HepG2 (cell line): ENCODE measurements at regions not wholly inside any gene's neighbourhood (a gene's known extent, or its start where the extent isn't known, plus 50 kb on each side); places are given as distances from the start of the nearest gene placed in this dataset.

Experiments
- ATAC-seq: fragments of 200-7000 bp; cut with Tn5 transposase; 3 replicates; pipeline ENCODE4 v1.9.1; 2020; ENCODE audit warnings: mild to moderate bottlenecking, moderate library complexity
- BruUV-seq: library from RNA; stranded (reverse); fragments of 400-500 nt; replicated peaks from 2 replicates; lab custom pipeline; 2021; lab: Mats Ljungman, UMichigan
- CTCF ChIA-PET: fragments of 300-600 bp; formaldehyde crosslinking; extraction: SDS; loops from one replicate; lab custom pipeline; 2021; ENCODE audit warnings: low total read pairs, inconsistent platforms, low intra/inter-chr PET ratio; lab: Yijun Ruan, JAX
- POLR2A ChIA-PET: fragments of 350-600 bp; sonication (Branson Sonifier 250); formaldehyde crosslinking; loops from one replicate; lab custom pipeline; 2020; ENCODE audit warnings: antibody characterized with exemption, inconsistent platforms; lab: Yijun Ruan, JAX
- DNase-seq: peaks from one replicate; pipeline ENCODE4 v3.0.0-alpha.2; 2015; ENCODE audit warnings: low spot score
- FAIRE-seq: peaks from 3 replicates; lab custom pipeline; 2011; peaks lifted over from hg19 to GRCh38; lab: Jason Lieb, UNC
- H2AFZ ChIP-seq: one replicate; pipeline ENCODE4 v1.6.1; 2011; ENCODE audit warnings: low read length, inconsistent platforms
- H3K27ac ChIP-seq: fragments of 300-600 bp; 3 replicates; pipeline ENCODE4 v1.8.0; 2011; ENCODE audit warnings: mixed run types, mild to moderate bottlenecking, mixed read lengths, low read length, inconsistent platforms; ENCODE audit not compliant: insufficient read depth; ENCODE audit errors: extremely low read length
- H3K27me3 ChIP-seq, 2 experiments: fragments of 200-600 bp in 1 of 2; 2 replicates in 1 of 2; 3 replicates in 1 of 2; pipeline versions ENCODE4 v1.6.0 to v1.8.0; 2011; ENCODE audit warnings: low read length in 2 of 2, mild to moderate bottlenecking in 2 of 2, moderate library complexity in 2 of 2, inconsistent platforms in 1 of 2; ENCODE audit not compliant: insufficient read depth in 2 of 2, control insufficient read depth in 1 of 2
- H3K36me3 ChIP-seq, 2 experiments: fragments of 200-600 bp in 1 of 2; replicated peaks in 1 of 2; 2 replicates in 1 of 2; 3 replicates in 1 of 2; pipeline versions ENCODE4 v1.5.1 to v1.8.0; 2011; ENCODE audit warnings: low read length in 2 of 2, inconsistent platforms in 1 of 2; ENCODE audit not compliant: insufficient read depth in 2 of 2, control insufficient read depth in 1 of 2
- H3K4me1 ChIP-seq: 2 replicates; pipeline ENCODE4 v1.5.1; 2012; ENCODE audit warnings: low read length, inconsistent platforms; ENCODE audit not compliant: insufficient read depth
- H3K4me2 ChIP-seq: 2 replicates; pipeline ENCODE4 v1.6.0; 2011; ENCODE audit warnings: low read depth, low read length, inconsistent platforms
- H3K4me3 ChIP-seq, 3 experiments: fragments of 200-600 bp in 1 of 3; sonication (generic), shearing (Covaris generic) in 1 of 3; replicated peaks in 1 of 3; 2 replicates each; pipeline ENCODE4 v1.5.1; 2011 to 2016; ENCODE audit warnings: low read length in 3 of 3, inconsistent platforms in 2 of 3, low read depth in 2 of 3, mild to moderate bottlenecking in 2 of 3, control low read depth in 1 of 3, mixed read lengths in 1 of 3; ENCODE audit not compliant: insufficient read depth in 1 of 3
- H3K79me2 ChIP-seq: one replicate; pipeline ENCODE4 v1.6.1; 2011; ENCODE audit warnings: low read length, inconsistent platforms; ENCODE audit not compliant: insufficient read depth
- H3K9ac ChIP-seq: 2 replicates; pipeline ENCODE4 v1.6.0; 2011; ENCODE audit warnings: mild to moderate bottlenecking, low read depth, low read length, inconsistent platforms; ENCODE audit not compliant: insufficient read depth
- H3K9me3 ChIP-seq: 2 replicates; pipeline ENCODE4 v1.5.1; 2012; ENCODE audit warnings: mild to moderate bottlenecking, low read length
- H4K20me1 ChIP-seq: 2 replicates; pipeline ENCODE4 v1.6.0; 2011; ENCODE audit warnings: inconsistent platforms, mild to moderate bottlenecking, low read length, moderate library complexity; ENCODE audit not compliant: insufficient read depth
- IKZF1 ChIP-seq: fragments of 450-650 bp; IDR thresholded peaks from 2 replicates; pipeline ENCODE4 v1.7.1; 2016
- PHF20 ChIP-seq: sonication (generic); formaldehyde crosslinking; IDR thresholded peaks from 2 replicates; pipeline ENCODE4 v1.5.0; 2020; ENCODE audit warnings: mild to moderate bottlenecking, missing genetic modification reagents
- SCMH1 ChIP-seq: sonication (generic); formaldehyde crosslinking; IDR thresholded peaks from 2 replicates; pipeline ENCODE4 v1.9.0; 2021; ENCODE audit warnings: missing genetic modification reagents, mild to moderate bottlenecking, borderline replicate concordance
- SIX1 ChIP-seq: sonication (generic); formaldehyde crosslinking; IDR thresholded peaks from 2 replicates; pipeline ENCODE4 v1.4.0; 2020; ENCODE audit warnings: missing genetic modification reagents, borderline replicate concordance
- TRIM24 ChIP-seq: sonication (generic); formaldehyde crosslinking; IDR thresholded peaks from 2 replicates; pipeline ENCODE4 v1.8.0; 2022; ENCODE audit warnings: mild to moderate bottlenecking, missing genetic modification reagents
- WIZ ChIP-seq: sonication (generic); formaldehyde crosslinking; IDR thresholded peaks from 2 replicates; pipeline ENCODE4 v1.5.1; 2020; ENCODE audit warnings: mild to moderate bottlenecking, missing genetic modification reagents
- ZBTB43 ChIP-seq: sonication (generic); formaldehyde crosslinking; conservative IDR thresholded peaks from 2 replicates; pipeline ENCODE4 v1.4.0; 2020; ENCODE audit warnings: missing genetic modification reagents
- WGBS: methylation state at CpG from one replicate; pipeline ENCODE4 v1.1.6; 2017; ENCODE audit warnings: low lambda C conversion rate; 5-methylcytosine and 5-hydroxymethylcytosine counted together
- in situ Hi-C: cut with HindIII; loops from 2 replicates; pipeline ENCODE4 v1.10.0; 2017; ENCODE audit warnings: low pct_unique_long_range_greater_than_20kb; ENCODE audit not compliant: extremely low pct_ligation_motif_present
- intact Hi-C: fragments of 100-400 bp; cut with micrococcal nuclease; formaldehyde crosslinking; loops from one replicate; pipeline ENCODE4 v1.10.0; 2022; ENCODE audit not compliant: unreplicated experiment
- TF ChIP-seq, protein P1 (sequence below): sonication (generic); formaldehyde crosslinking; IDR thresholded peaks from 2 replicates; pipeline ENCODE4 v1.5.0; 2020; ENCODE audit warnings: mild to moderate bottlenecking, missing genetic modification reagents, borderline replicate concordance
- TF ChIP-seq, protein P2 (sequence below): sonication (generic); formaldehyde crosslinking; IDR thresholded peaks from 2 replicates; pipeline ENCODE4 v1.4.0; 2020; ENCODE audit warnings: missing genetic modification reagents

GRCh38 chr3:21234933-21235332 is 516.1 kb downstream of the ZNF385D start (continued):
- TF ChIP-seq, protein P1, sequence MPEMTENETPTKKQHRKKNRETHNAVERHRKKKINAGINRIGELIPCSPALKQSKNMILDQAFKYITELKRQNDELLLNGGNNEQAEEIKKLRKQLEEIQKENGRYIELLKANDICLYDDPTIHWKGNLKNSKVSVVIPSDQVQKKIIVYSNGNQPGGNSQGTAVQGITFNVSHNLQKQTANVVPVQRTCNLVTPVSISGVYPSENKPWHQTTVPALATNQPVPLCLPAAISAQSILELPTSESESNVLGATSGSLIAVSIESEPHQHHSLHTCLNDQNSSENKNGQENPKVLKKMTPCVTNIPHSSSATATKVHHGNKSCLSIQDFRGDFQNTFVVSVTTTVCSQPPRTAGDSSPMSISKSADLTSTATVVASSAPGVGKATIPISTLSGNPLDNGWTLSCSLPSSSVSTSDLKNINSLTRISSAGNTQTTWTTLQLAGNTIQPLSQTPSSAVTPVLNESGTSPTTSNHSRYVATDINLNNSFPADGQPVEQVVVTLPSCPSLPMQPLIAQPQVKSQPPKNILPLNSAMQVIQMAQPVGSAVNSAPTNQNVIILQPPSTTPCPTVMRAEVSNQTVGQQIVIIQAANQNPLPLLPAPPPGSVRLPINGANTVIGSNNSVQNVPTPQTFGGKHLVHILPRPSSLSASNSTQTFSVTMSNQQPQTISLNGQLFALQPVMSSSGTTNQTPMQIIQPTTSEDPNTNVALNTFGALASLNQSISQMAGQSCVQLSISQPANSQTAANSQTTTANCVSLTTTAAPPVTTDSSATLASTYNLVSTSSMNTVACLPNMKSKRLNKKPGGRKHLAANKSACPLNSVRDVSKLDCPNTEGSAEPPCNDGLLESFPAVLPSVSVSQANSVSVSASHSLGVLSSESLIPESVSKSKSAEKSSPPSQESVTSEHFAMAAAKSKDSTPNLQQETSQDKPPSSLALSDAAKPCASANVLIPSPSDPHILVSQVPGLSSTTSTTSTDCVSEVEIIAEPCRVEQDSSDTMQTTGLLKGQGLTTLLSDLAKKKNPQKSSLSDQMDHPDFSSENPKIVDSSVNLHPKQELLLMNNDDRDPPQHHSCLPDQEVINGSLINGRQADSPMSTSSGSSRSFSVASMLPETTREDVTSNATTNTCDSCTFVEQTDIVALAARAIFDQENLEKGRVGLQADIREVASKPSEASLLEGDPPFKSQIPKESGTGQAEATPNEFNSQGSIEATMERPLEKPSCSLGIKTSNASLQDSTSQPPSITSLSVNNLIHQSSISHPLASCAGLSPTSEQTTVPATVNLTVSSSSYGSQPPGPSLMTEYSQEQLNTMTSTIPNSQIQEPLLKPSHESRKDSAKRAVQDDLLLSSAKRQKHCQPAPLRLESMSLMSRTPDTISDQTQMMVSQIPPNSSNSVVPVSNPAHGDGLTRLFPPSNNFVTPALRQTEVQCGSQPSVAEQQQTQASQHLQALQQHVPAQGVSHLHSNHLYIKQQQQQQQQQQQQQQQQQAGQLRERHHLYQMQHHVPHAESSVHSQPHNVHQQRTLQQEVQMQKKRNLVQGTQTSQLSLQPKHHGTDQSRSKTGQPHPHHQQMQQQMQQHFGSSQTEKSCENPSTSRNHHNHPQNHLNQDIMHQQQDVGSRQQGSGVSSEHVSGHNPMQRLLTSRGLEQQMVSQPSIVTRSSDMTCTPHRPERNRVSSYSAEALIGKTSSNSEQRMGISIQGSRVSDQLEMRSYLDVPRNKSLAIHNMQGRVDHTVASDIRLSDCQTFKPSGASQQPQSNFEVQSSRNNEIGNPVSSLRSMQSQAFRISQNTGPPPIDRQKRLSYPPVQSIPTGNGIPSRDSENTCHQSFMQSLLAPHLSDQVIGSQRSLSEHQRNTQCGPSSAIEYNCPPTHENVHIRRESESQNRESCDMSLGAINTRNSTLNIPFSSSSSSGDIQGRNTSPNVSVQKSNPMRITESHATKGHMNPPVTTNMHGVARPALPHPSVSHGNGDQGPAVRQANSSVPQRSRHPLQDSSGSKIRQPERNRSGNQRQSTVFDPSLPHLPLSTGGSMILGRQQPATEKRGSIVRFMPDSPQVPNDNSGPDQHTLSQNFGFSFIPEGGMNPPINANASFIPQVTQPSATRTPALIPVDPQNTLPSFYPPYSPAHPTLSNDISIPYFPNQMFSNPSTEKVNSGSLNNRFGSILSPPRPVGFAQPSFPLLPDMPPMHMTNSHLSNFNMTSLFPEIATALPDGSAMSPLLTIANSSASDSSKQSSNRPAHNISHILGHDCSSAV (CRISPR knock-in tag): no peak
- TF ChIP-seq PHF20: no peak

DNA sequence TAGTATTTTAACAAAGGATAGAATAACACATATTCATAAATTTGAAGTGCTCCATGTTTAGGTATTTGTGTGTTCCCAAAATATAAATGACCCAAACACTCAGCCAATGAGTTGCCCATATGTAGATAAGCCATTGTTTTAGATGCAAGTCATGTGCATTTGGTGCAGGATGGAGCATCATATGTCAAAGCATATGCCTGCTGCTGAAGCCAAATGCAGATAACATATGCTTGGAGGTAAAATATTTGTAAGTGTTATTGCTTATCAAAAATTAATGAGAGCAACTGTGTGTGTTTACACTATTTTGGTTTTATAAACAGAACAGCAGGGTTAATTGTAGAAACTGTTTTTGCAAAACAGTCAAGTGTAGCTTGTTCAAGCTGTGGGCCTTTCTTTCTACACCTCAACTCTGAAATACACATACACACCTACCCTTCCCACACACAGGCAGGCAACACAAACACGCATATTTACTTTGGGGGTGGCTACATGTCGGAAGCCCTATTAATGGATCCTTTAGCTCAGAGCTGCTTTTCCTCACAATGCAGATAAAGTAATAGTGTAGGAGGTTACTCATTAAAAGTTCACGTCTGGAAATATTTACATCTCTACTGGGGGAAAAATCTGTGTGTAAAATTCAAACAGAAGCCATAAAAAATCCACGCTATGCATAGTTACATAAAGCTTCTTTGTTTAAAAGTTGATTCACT is 521.4 kb downstream of the ZNF385D start:
- DNase-seq: no peak
- intact Hi-C loops (no loop called here), in situ Hi-C loops (no loop called here)
- CTCF ChIA-PET: no interaction called here
- Histone ChIP-seq H3K4me3 (no peak overlapping the region), H3K9me3 (peaks cover 76% of the 10 kb centered on the region), H4K20me1 (no peaks in the 10 kb centered on the region), H3K36me3 (no peaks in the 10 kb centered on the region), H3K27me3 (no peaks in the 10 kb centered on the region), H3K79me2 (no peaks in the 10 kb centered on the region), H2AFZ (no peak overlapping the region), H3K27ac (no peak overlapping the region), H3K4me1 (no peaks in the 10 kb centered on the region), H3K9ac (no peak overlapping the region), H3K4me2 (no peak overlapping the region)
- no TSS peak for BruUV-seq
- FAIRE-seq: no peak
- POLR2A ChIA-PET: no interaction called here
- 3% methylated on average over 4 of the region's 4 CpGs for WGBS
- ATAC-seq: no peak
- no peak for TF ChIP-seq TRIM24 (CRISPR knock-in tag)
- TF ChIP-seq, protein P2, sequence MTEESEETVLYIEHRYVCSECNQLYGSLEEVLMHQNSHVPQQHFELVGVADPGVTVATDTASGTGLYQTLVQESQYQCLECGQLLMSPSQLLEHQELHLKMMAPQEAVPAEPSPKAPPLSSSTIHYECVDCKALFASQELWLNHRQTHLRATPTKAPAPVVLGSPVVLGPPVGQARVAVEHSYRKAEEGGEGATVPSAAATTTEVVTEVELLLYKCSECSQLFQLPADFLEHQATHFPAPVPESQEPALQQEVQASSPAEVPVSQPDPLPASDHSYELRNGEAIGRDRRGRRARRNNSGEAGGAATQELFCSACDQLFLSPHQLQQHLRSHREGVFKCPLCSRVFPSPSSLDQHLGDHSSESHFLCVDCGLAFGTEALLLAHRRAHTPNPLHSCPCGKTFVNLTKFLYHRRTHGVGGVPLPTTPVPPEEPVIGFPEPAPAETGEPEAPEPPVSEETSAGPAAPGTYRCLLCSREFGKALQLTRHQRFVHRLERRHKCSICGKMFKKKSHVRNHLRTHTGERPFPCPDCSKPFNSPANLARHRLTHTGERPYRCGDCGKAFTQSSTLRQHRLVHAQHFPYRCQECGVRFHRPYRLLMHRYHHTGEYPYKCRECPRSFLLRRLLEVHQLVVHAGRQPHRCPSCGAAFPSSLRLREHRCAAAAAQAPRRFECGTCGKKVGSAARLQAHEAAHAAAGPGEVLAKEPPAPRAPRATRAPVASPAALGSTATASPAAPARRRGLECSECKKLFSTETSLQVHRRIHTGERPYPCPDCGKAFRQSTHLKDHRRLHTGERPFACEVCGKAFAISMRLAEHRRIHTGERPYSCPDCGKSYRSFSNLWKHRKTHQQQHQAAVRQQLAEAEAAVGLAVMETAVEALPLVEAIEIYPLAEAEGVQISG (CRISPR knock-in tag): no peak
- no peak for TF ChIP-seq ZBTB43
- no peak for TF ChIP-seq WIZ (CRISPR knock-in tag)
- no peak for TF ChIP-seq IKZF1
- no peak for TF ChIP-seq SCMH1
- TF ChIP-seq SIX1 (CRISPR knock-in tag): no peak
